ENCODE measurements at regions not wholly inside any gene's neighbourhood (a gene's known extent, or its start where the extent isn't known, plus 50 kb on each side); places are given as distances from the start of the nearest gene placed in this dataset.
"Not testable (repeated sequence)": the region's sequence is repeated elsewhere in the genome, so short reads cannot be mapped to it uniquely, and the experiment has no call there.

DNA sequence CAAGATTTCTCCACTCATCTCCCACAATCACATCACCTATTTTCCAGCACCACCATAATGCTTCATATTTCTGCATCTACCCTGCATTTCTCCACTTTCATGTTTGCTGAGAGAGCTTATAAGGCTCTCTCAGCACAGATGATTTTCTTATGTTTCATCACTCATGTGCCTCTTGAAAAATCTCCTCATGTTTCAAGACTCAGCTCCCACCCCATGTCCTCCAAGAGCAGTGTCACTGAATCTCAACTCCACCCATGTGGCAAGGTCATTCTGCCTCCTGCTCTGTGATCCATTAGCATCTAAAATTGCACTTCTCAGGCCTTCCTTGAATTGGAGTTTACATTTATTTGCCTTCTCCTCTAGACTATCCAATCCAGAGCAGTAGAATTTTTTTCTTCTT, 178.7 kb upstream of the IRAK1BP1 start:
- Histone ChIP-seq H3K4me3 (no peak overlapping the region), H3K36me3 (no peaks in the 10 kb centered on the region), H3K4me1 (no peaks in the 10 kb centered on the region), H3K9me3 (peaks cover 0 to 4% (median 0%) of the 10 kb centered on the region in 11 donors), H3K27me3 (peaks cover 0 to 6% (median 0%) of the 10 kb centered on the region in 7 donors), H3K27ac (no peak overlapping the region)
- ATAC-seq: no peak
- intact Hi-C loops (cut with DNase I): no loop called here
- TF ChIP-seq, protein P1, sequence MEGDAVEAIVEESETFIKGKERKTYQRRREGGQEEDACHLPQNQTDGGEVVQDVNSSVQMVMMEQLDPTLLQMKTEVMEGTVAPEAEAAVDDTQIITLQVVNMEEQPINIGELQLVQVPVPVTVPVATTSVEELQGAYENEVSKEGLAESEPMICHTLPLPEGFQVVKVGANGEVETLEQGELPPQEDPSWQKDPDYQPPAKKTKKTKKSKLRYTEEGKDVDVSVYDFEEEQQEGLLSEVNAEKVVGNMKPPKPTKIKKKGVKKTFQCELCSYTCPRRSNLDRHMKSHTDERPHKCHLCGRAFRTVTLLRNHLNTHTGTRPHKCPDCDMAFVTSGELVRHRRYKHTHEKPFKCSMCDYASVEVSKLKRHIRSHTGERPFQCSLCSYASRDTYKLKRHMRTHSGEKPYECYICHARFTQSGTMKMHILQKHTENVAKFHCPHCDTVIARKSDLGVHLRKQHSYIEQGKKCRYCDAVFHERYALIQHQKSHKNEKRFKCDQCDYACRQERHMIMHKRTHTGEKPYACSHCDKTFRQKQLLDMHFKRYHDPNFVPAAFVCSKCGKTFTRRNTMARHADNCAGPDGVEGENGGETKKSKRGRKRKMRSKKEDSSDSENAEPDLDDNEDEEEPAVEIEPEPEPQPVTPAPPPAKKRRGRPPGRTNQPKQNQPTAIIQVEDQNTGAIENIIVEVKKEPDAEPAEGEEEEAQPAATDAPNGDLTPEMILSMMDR (IDR thresholded peaks at IDR 0.05): no peak
- DNase-seq: no peak

DNA sequence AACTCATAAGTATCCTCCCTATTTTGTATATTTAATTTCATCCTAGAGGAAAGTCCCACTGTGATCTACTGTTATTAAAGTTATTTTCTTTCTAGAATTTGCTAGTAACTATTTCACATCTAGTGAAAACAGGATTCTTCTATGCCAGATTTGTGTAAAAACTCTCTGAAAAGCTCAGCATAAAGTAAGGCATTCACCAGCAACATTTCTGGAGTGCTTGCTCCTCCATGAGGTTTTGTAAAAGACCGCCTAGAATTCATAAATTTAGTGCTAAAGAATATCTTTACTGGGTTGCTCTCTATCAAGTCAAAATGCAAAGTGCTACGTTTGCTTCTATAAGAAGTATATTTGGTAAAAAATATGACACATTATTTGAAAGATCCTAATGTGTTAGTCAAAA, 173.5 kb upstream of the IRAK1BP1 start:
- Histone ChIP-seq H3K27ac (no peak overlapping the region), H3K36me3 (no peaks in the 10 kb centered on the region), H3K9me3 (peaks cover 0 to 7% (median 0%) of the 10 kb centered on the region in 11 donors), H3K4me1 (no peaks in the 10 kb centered on the region), H3K27me3 (peaks cover 0 to 6% (median 0%) of the 10 kb centered on the region in 7 donors), H3K4me3 (no peak overlapping the region)
- ATAC-seq (no peak), DNase-seq (no peak)
- 63 to 69% methylated on average over 2 of the region's 2 CpGs for WGBS, 2 donors
- intact Hi-C loops (cut with DNase I): no loop called here
- TF ChIP-seq, protein P1 (IDR thresholded peaks at IDR 0.05): no peak

DNA sequence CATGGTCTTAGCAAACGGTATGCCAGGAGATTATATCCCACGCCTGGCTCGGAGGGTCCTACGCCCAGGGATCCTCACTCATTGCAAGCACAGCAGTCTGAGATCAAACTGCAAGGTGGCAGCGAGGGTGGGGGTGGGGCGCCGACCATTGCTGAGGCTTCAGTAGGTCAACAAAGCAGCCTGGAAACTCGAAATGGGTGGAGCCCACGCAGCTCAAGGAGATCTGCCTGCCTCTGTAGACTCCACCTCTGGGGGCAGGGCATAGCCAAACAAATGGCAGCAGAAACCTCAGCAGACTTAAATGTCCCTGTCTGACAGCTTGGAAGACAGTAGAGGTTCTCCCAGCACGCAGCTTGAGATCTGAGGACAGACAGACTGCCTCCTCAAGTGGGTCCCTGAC, 172.7 kb upstream of the IRAK1BP1 start:
- H3K36me3 ChIP-seq; DNase-seq; ATAC-seq; H3K4me1 ChIP-seq; H3K27ac ChIP-seq; intact Hi-C loops (cut with DNase I); H3K9me3 ChIP-seq; H3K4me3 ChIP-seq; H3K27me3 ChIP-seq: not testable (repeated sequence)
- WGBS, 2 donors: 77 to 83% methylated on average over 10 of the region's 10 CpGs

DNA sequence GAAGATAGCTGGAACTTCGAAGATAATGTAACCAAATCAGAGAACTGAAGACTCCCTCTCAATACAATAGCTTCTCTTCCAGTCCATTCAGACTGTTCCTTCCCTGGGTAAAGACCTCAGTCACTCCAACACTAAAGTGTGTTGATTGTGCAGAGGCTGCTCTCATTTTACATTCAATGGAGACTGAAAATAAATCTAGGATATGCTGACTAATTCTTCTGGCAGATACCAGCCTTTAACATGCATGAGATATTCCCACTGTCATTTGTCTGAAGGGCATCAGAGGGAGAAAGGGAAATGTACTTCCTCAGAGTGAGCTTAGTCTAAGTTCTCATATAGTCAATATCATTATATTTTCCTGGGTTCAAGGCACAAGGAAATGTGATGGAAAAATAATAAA, 166.4 kb upstream of the IRAK1BP1 start:
- 73 to 79% methylated on average over 1 of the region's 1 CpG for WGBS, 2 donors
- Histone ChIP-seq H3K9me3 (peaks cover 0 to 7% (median 0%) of the 10 kb centered on the region in 11 donors), H3K27ac (no peak overlapping the region), H3K4me1 (no peaks in the 10 kb centered on the region), H3K36me3 (no peaks in the 10 kb centered on the region), H3K27me3 (no peaks in the 10 kb centered on the region), H3K4me3 (no peak overlapping the region)
- intact Hi-C loops (cut with DNase I): no loop called here
- TF ChIP-seq, protein P1 (IDR thresholded peaks at IDR 0.05): no peak
- DNase-seq (no peak), ATAC-seq (no peak)

DNA sequence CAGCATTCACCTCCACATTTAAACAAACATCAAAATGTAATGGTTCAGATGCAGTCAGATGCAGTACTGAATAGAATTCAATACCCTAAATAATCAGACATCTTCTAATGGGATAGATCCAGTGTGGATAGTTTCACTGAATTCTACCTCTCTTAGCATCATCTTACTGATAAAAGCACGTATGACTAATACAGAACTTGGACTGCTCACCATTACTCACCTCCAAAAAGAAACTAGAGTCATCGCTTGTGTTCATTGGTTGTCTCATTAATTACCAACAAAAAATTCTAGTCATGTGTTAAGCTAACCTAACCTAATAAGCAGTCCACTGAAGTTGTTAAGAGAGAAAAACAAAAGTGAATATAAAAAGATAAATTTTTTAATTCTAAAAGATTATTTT, 165.9 kb upstream of the IRAK1BP1 start:
- Histone ChIP-seq H3K27ac (no peak overlapping the region), H3K4me1 (no peaks in the 10 kb centered on the region), H3K27me3 (no peaks in the 10 kb centered on the region), H3K36me3 (no peaks in the 10 kb centered on the region), H3K9me3 (peaks cover 0 to 7% (median 0%) of the 10 kb centered on the region in 11 donors), H3K4me3 (no peak overlapping the region)
- 66 to 72% methylated on average over 2 of the region's 2 CpGs for WGBS, 2 donors
- TF ChIP-seq, protein P1 (IDR thresholded peaks at IDR 0.05): no peak
- intact Hi-C loops (cut with DNase I): no loop called here
- DNase-seq: no peak
- no peak for ATAC-seq
